ENCODE measurements at regions not wholly inside any gene's neighbourhood (a gene's known extent, or its start where the extent isn't known, plus 50 kb on each side); places are given as distances from the start of the nearest gene placed in this dataset.

DNA sequence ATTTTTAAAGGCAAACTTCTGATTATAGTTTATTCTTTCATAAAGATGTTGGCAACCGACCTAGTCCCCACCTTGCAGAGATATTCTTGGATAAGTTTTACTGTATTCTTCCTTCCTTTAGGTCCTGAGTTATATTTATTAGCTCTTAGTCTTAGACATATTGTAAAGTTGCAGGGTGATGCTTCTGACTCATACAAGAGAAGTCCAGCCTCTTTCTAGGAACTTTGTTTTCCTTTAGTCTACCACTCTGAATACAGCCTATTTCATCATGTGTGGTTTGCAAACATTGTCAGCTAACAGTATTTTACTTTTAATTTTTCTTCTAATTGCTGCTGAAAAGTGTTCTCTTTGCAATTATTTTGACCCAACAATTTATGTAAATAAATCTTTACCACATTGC, 686.7 kb downstream of the COL12A1 start (continued):
- TF ChIP-seq ARNTL (CRISPR knock-in tag; IDR thresholded peaks at IDR 0.05) (no peak), TBL1XR1 (IDR thresholded peaks at IDR 0.05; ENCODE audit: borderline replicate concordance, low read length, partially characterized antibody) (peak; percentile 93), NR1H2 (CRISPR knock-in tag; IDR thresholded peaks at IDR 0.05; ENCODE audit: borderline replicate concordance, low read depth) (no peak), SMARCC2 (IDR thresholded peaks at IDR 0.05) (no peak), ZKSCAN8 (CRISPR knock-in tag; IDR thresholded peaks at IDR 0.05; ENCODE audit: borderline replicate concordance) (no peak), FOXA3 (CRISPR knock-in tag; IDR thresholded peaks at IDR 0.05) (peak; percentile 45; the same call in 1 of the 2 replicates), ZNF776 (CRISPR knock-in tag; IDR thresholded peaks at IDR 0.05) (no peak), EP300 (IDR thresholded peaks at IDR 0.05; ENCODE audit: low read depth in 2 of 2, low read length in 2 of 2) (peak in 1 of 2 experiments; percentile 44; a peak in 1 of 4 replicates), EP300 (CRISPR knock-in tag; IDR thresholded peaks at IDR 0.05; ENCODE audit: borderline replicate concordance) (no peak), ZNF451 (CRISPR knock-in tag; IDR thresholded peaks at IDR 0.05) (no peak), ZNF326 (CRISPR knock-in tag; IDR thresholded peaks at IDR 0.05; ENCODE audit: borderline replicate concordance) (no peak), SRY (CRISPR knock-in tag; IDR thresholded peaks at IDR 0.05) (no peak), MIER2 (CRISPR knock-in tag; IDR thresholded peaks at IDR 0.05) (no peak), JUN (CRISPR knock-in tag; IDR thresholded peaks at IDR 0.05) (no peak)
- TF ChIP-seq, protein P1, sequence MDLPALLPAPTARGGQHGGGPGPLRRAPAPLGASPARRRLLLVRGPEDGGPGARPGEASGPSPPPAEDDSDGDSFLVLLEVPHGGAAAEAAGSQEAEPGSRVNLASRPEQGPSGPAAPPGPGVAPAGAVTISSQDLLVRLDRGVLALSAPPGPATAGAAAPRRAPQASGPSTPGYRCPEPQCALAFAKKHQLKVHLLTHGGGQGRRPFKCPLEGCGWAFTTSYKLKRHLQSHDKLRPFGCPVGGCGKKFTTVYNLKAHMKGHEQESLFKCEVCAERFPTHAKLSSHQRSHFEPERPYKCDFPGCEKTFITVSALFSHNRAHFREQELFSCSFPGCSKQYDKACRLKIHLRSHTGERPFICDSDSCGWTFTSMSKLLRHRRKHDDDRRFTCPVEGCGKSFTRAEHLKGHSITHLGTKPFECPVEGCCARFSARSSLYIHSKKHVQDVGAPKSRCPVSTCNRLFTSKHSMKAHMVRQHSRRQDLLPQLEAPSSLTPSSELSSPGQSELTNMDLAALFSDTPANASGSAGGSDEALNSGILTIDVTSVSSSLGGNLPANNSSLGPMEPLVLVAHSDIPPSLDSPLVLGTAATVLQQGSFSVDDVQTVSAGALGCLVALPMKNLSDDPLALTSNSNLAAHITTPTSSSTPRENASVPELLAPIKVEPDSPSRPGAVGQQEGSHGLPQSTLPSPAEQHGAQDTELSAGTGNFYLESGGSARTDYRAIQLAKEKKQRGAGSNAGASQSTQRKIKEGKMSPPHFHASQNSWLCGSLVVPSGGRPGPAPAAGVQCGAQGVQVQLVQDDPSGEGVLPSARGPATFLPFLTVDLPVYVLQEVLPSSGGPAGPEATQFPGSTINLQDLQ (CRISPR knock-in tag; IDR thresholded peaks at IDR 0.05): no peak
- TF ChIP-seq, protein P2, sequence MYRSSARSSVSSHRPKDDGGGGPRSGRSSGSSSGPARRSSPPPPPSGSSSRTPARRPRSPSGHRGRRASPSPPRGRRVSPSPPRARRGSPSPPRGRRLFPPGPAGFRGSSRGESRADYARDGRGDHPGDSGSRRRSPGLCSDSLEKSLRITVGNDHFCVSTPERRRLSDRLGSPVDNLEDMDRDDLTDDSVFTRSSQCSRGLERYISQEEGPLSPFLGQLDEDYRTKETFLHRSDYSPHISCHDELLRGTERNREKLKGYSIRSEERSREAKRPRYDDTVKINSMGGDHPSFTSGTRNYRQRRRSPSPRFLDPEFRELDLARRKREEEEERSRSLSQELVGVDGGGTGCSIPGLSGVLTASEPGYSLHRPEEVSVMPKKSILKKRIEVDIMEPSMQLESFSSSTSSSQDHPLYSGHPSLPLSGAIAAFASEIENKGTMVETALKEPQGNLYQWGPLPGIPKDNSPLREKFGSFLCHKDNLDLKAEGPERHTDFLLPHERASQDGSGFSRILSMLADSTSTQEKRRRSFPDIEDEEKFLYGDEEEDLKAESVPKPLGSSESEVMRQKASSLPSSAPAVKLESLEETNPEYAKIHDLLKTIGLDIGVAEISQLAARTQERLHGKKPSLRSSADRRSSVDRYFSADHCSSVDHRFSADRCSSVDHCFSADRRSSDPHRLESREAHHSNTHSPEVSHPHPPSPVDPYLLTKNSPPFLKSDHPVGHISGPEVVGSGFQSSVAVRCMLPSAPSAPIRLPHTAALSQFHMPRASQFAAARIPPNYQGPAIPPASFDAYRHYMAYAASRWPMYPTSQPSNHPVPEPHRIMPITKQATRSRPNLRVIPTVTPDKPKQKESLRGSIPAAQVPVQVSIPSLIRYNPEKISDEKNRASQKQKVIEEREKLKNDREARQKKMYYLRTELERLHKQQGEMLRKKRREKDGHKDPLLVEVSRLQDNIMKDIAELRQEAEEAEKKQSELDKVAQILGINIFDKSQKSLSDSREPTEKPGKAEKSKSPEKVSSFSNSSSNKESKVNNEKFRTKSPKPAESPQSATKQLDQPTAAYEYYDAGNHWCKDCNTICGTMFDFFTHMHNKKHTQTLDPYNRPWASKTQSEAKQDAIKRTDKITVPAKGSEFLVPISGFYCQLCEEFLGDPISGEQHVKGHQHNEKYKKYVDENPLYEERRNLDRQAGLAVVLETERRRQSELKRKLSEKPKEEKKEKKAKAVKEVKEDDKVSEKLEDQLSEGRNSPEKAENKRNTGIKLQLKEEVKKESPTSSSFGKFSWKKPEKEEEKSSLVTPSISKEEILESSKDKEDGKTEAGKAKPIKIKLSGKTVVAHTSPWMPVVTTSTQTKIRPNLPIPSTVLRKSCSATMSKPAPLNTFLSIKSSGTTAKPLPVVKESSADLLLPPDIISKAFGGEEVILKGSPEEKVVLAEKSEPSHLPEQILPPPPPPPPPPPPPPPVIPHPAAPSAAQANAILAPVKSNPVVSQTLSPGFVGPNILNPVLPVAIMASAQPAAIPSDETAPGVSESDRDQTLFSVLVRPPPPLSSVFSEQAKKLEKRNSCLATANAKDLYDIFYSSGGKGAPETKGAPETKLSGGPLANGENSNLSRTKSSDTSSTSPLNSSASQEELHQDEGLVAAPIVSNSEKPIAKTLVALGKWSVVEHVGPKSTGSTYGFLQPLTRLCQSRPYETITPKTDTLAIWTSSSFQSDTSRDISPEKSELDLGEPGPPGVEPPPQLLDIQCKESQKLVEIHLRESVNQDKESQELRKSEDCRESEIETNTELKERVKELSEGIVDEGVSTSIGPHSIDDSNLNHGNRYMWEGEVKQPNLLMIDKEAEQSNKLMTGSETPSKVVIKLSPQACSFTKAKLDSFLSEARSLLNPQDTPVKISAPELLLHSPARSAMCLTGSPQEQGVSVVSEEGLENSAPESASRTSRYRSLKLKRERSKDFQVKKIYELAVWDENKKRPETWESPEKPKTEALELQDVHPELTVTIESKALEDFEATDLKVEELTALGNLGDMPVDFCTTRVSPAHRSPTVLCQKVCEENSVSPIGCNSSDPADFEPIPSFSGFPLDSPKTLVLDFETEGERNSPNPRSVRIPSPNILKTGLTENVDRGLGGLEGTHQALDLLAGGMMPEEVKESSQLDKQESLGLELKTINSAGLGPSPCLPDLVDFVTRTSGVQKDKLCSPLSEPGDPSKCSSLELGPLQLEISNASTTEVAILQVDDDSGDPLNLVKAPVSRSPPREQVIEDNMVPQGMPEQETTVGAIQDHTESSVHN (CRISPR knock-in tag; IDR thresholded peaks at IDR 0.05): no peak
- TF ChIP-seq, protein P3, sequence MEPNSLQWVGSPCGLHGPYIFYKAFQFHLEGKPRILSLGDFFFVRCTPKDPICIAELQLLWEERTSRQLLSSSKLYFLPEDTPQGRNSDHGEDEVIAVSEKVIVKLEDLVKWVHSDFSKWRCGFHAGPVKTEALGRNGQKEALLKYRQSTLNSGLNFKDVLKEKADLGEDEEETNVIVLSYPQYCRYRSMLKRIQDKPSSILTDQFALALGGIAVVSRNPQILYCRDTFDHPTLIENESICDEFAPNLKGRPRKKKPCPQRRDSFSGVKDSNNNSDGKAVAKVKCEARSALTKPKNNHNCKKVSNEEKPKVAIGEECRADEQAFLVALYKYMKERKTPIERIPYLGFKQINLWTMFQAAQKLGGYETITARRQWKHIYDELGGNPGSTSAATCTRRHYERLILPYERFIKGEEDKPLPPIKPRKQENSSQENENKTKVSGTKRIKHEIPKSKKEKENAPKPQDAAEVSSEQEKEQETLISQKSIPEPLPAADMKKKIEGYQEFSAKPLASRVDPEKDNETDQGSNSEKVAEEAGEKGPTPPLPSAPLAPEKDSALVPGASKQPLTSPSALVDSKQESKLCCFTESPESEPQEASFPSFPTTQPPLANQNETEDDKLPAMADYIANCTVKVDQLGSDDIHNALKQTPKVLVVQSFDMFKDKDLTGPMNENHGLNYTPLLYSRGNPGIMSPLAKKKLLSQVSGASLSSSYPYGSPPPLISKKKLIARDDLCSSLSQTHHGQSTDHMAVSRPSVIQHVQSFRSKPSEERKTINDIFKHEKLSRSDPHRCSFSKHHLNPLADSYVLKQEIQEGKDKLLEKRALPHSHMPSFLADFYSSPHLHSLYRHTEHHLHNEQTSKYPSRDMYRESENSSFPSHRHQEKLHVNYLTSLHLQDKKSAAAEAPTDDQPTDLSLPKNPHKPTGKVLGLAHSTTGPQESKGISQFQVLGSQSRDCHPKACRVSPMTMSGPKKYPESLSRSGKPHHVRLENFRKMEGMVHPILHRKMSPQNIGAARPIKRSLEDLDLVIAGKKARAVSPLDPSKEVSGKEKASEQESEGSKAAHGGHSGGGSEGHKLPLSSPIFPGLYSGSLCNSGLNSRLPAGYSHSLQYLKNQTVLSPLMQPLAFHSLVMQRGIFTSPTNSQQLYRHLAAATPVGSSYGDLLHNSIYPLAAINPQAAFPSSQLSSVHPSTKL (CRISPR knock-in tag; IDR thresholded peaks at IDR 0.05): peak; percentile 72

All from HepG2 (cell line).